ENCODE measurements at regions not wholly inside any gene's neighbourhood (a gene's known extent, or its start where the extent isn't known, plus 50 kb on each side); places are given as distances from the start of the nearest gene placed in this dataset.
"Not testable (repeated sequence)": the region's sequence is repeated elsewhere in the genome, so short reads cannot be mapped to it uniquely, and the experiment has no call there.

- TF ChIP-seq CTCF (IDR thresholded peaks at IDR 0.05; ENCODE audit: insufficient read depth, low read length, poor library complexity, severe bottlenecking) = no peak
- no peak for DNase-seq (ENCODE audit: low read depth)
- H3K27me3 ChIP-seq (ENCODE audit: control insufficient read depth, insufficient read depth, low read length) = no peaks in the 10 kb centered on the region
- H3K36me3 ChIP-seq (ENCODE audit: control insufficient read depth, insufficient read depth, low read length) = no peaks in the 10 kb centered on the region
- H3K4me3 ChIP-seq (ENCODE audit: low read depth, low read length) = no peak overlapping the region
Measured at GRCh38 chr10:90031776-90032175, 330.4 kb downstream of the KIF20B start.

- Histone ChIP-seq H3K36me3 (ENCODE audit: control insufficient read depth, insufficient read depth, low read length) (no peaks in the 10 kb centered on the region), H3K27me3 (ENCODE audit: control insufficient read depth, insufficient read depth, low read length) (no peaks in the 10 kb centered on the region), H3K4me3 (ENCODE audit: low read depth, low read length) (no peak overlapping the region)
- DNase-seq (ENCODE audit: low read depth) = no peak
- no peak for TF ChIP-seq CTCF (IDR thresholded peaks at IDR 0.05; ENCODE audit: insufficient read depth, low read length, poor library complexity, severe bottlenecking)
Measured at GRCh38 chr10:90032519-90032918, 331.1 kb downstream of the KIF20B start.

GRCh38 chr10:90034862-90035261 lies 333.5 kb downstream of the KIF20B start:
- DNase-seq (ENCODE audit: low read depth); H3K27me3 ChIP-seq (ENCODE audit: control insufficient read depth, insufficient read depth, low read length); H3K36me3 ChIP-seq (ENCODE audit: control insufficient read depth, insufficient read depth, low read length); H3K4me3 ChIP-seq (ENCODE audit: low read depth, low read length): not testable (repeated sequence)

GRCh38 chr10:90041585-90041984 lies 340.2 kb downstream of the KIF20B start:
- DNase-seq (ENCODE audit: low read depth) = no peak
- no peaks in the 10 kb centered on the region for H3K27me3 ChIP-seq (ENCODE audit: control insufficient read depth, insufficient read depth, low read length)
- no peak overlapping the region for H3K4me3 ChIP-seq (ENCODE audit: low read depth, low read length)
- TF ChIP-seq CTCF (IDR thresholded peaks at IDR 0.05; ENCODE audit: insufficient read depth, low read length, poor library complexity, severe bottlenecking) = no peak
- H3K36me3 ChIP-seq (ENCODE audit: control insufficient read depth, insufficient read depth, low read length) = no peaks in the 10 kb centered on the region

- no peak for TF ChIP-seq CTCF (IDR thresholded peaks at IDR 0.05; ENCODE audit: insufficient read depth, low read length, poor library complexity, severe bottlenecking)
- no peaks in the 10 kb centered on the region for H3K27me3 ChIP-seq (ENCODE audit: control insufficient read depth, insufficient read depth, low read length)
- H3K36me3 ChIP-seq (ENCODE audit: control insufficient read depth, insufficient read depth, low read length) = no peaks in the 10 kb centered on the region
- H3K4me3 ChIP-seq (ENCODE audit: low read depth, low read length) = no peak overlapping the region
- DNase-seq (ENCODE audit: low read depth) = no peak
Measured at GRCh38 chr10:90042075-90042474, 340.7 kb downstream of the KIF20B start.

GRCh38 chr10:90047243-90047729 lies 345.9 kb downstream of the KIF20B start:
- TF ChIP-seq CTCF (IDR thresholded peaks at IDR 0.05; ENCODE audit: insufficient read depth, low read length, poor library complexity, severe bottlenecking) = no peak

More at GRCh38 chr10:90047243-90047729, 345.9 kb downstream of the KIF20B start:
- DNase-seq (ENCODE audit: low read depth) = no peak
- H3K27me3 ChIP-seq (ENCODE audit: control insufficient read depth, insufficient read depth, low read length) = no peaks in the 10 kb centered on the region
- no peak overlapping the region for H3K4me3 ChIP-seq (ENCODE audit: low read depth, low read length)
- H3K36me3 ChIP-seq (ENCODE audit: control insufficient read depth, insufficient read depth, low read length) = no peaks in the 10 kb centered on the region

Data from kidney epithelial cell (primary cell).